Peyer's patch (tissue), 4 donors: ENCODE measurements at regions not wholly inside any gene's neighbourhood (a gene's known extent, or its start where the extent isn't known, plus 50 kb on each side); places are given as distances from the start of the nearest gene placed in this dataset.

ENCODE experiments used
- POLR2A ChIP-seq, 2 donors: fragments of 450-650 bp; IDR thresholded peaks; one replicate each; pipeline ENCODE4 v1.5.1; 2017; ENCODE audit warnings: antibody characterized with exemption in 2 of 2, mild to moderate bottlenecking in 2 of 2, moderate library complexity in 2 of 2
- TF ChIP-seq, protein P1 (sequence below), 6 experiments: fragments of 450-650 bp in 4 of 6; fragments of 200-600 bp in 2 of 6; sonication (generic) in 1 of 6; IDR thresholded peaks; one replicate each; pipeline ENCODE4 v1.5.1; 2017 to 2019; ENCODE audit warnings: antibody characterized with exemption in 6 of 6, mild to moderate bottlenecking in 3 of 6, moderate library complexity in 1 of 6

DNA sequence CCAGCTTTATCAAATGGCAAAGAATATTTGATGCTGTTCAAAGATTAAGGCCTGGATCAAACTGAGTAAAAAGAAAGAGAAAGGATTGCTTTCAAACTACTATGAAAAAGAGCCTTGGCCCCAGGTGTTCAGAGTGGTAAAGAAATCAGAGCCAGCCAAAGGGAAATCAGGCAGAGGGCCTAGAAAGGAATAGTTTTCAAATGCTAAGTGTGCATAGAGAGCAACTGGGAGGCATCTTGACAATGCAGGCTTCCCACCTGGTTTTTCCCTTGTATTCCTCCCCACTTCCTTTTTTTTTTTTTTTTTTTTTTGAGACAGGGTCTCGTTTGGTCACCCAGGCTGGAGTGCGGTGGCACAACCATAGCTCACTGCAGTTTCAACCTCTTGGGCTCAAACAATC is 340.2 kb upstream of the ADAMTS9 start:
- TF ChIP-seq, protein P1, sequence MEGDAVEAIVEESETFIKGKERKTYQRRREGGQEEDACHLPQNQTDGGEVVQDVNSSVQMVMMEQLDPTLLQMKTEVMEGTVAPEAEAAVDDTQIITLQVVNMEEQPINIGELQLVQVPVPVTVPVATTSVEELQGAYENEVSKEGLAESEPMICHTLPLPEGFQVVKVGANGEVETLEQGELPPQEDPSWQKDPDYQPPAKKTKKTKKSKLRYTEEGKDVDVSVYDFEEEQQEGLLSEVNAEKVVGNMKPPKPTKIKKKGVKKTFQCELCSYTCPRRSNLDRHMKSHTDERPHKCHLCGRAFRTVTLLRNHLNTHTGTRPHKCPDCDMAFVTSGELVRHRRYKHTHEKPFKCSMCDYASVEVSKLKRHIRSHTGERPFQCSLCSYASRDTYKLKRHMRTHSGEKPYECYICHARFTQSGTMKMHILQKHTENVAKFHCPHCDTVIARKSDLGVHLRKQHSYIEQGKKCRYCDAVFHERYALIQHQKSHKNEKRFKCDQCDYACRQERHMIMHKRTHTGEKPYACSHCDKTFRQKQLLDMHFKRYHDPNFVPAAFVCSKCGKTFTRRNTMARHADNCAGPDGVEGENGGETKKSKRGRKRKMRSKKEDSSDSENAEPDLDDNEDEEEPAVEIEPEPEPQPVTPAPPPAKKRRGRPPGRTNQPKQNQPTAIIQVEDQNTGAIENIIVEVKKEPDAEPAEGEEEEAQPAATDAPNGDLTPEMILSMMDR (IDR thresholded peaks at IDR 0.05), result no peak
- TF ChIP-seq POLR2A (IDR thresholded peaks at IDR 0.05), result no peak
